ENCODE measurements at regions not wholly inside any gene's neighbourhood (a gene's known extent, or its start where the extent isn't known, plus 50 kb on each side); places are given as distances from the start of the nearest gene placed in this dataset.

DNA sequence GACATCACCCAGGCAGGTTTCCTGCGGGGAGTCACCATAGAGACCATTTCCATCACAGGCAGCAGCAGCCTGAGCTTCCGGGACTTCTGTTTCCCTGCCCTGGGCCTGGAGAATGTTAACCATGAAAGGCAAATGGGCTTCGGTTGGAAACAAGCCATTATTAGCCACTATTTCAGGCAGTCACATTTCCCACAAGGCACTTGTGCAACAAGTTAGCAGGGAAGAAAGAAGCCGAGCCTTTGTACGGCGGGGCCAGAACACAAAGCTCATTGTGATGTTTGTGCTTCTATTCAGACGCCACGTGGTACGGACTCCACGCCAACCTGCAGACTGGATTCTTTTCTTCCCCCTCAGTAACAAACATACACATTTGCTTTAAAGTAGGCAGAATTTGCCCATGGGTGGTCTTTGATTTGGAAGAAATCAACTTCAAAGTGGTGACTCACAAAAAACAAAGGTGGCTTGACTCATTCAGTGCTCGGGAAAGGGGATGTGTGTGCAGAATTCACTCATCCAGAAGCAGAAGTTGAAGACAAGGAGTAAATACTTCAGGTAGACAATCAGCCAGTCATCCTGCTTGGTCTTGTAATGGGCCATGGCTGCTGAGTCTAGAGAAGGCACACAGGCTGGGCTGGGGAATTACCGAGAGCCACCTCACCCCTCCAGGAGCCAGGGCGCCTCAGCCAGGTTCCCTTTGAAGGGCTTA lies 154.2 kb upstream of the PRMT8 start:
- TF ChIP-seq POLR2A (IDR thresholded peaks at IDR 0.05): no peak
- TF ChIP-seq, protein P1, sequence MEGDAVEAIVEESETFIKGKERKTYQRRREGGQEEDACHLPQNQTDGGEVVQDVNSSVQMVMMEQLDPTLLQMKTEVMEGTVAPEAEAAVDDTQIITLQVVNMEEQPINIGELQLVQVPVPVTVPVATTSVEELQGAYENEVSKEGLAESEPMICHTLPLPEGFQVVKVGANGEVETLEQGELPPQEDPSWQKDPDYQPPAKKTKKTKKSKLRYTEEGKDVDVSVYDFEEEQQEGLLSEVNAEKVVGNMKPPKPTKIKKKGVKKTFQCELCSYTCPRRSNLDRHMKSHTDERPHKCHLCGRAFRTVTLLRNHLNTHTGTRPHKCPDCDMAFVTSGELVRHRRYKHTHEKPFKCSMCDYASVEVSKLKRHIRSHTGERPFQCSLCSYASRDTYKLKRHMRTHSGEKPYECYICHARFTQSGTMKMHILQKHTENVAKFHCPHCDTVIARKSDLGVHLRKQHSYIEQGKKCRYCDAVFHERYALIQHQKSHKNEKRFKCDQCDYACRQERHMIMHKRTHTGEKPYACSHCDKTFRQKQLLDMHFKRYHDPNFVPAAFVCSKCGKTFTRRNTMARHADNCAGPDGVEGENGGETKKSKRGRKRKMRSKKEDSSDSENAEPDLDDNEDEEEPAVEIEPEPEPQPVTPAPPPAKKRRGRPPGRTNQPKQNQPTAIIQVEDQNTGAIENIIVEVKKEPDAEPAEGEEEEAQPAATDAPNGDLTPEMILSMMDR (IDR thresholded peaks at IDR 0.05): no peak
- intact Hi-C loops (cut with DNase I; ENCODE audit: low total_unique reads): no loop called here
- no peak overlapping the region for H3K4me3 ChIP-seq (ENCODE audit: low read depth, poor library complexity, severe bottlenecking)
- WGBS, 2 donors: 55 to 56% methylated on average over 13 of the region's 13 CpGs
- no peak for DNase-seq (ENCODE audit: low spot score in 2 of 2)

DNA sequence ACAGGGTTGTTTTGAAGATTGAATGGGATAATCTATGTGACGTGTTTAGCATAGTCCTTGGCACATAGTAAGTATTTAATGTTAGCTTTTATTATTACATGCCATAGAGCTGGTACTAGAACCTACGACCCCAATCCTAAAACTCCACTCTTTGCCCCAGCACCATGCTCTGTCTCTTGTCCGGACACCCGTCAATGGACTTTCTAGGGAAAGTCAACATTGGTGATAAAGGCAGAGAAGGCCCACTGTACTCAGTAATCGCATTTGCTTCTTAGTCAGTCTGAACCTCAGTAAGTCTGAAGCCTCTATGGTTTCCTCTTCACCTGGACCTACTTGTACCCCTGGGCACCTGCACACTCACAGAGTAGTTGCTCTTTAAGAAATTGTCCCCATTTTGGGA lies 153.1 kb upstream of the PRMT8 start:
- no peak overlapping the region for H3K4me3 ChIP-seq (ENCODE audit: low read depth, poor library complexity, severe bottlenecking)
- intact Hi-C loops (cut with DNase I; ENCODE audit: low total_unique reads): no loop called here
- DNase-seq (ENCODE audit: low spot score in 2 of 2): no peak
- TF ChIP-seq, protein P1 (IDR thresholded peaks at IDR 0.05): no peak
- no peak for TF ChIP-seq POLR2A (IDR thresholded peaks at IDR 0.05)
- 80 to 93% methylated on average over 5 of the region's 5 CpGs for WGBS, 2 donors

DNA sequence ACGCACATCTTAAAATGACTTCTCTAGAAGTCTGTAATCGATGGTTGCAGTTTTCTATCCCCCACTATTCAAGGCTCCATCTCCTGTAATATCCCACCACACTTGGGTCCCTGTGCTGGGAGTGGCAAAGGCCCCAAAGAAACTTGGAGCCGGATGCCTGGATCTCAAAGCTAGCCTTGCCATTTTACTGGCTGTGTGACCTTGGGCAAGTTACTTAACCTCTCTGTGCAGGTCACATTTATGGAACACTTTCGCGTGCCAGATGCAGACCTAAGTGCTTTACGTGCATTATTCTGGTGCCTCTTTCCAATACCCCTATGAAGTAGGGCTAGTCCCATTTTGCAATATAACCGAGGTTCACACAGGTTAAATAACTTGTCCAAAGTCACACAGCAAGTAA lies 151.8 kb upstream of the PRMT8 start:
- no peak for DNase-seq (ENCODE audit: low spot score in 2 of 2)
- no peak overlapping the region for H3K4me3 ChIP-seq (ENCODE audit: low read depth, poor library complexity, severe bottlenecking)
- TF ChIP-seq, protein P1 (IDR thresholded peaks at IDR 0.05): no peak
- no peak for TF ChIP-seq POLR2A (IDR thresholded peaks at IDR 0.05)
- intact Hi-C loops (cut with DNase I; ENCODE audit: low total_unique reads): no loop called here
- 94 to 96% methylated on average over 7 of the region's 7 CpGs for WGBS, 2 donors

DNA sequence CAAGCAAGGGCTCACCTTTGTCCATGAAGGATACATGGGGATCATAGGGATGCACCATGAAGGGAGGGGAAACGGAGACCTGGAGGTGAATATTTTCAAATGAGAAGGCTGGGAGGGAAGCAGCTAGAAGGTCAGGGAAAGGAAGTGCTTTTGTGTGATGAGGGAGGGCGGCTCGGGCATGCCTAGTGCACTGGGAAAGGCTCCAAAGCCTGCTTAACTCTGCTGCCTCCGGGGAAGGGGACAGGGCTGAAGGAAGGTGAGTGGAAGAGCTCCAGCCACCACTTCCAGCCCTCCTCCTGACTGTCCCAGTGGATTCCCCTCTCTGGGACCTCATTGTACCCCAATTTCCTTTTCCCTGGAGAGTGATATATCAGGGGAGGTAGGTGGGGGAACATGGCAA lies 149.4 kb upstream of the PRMT8 start:
- TF ChIP-seq, protein P1 (IDR thresholded peaks at IDR 0.05): no peak
- TF ChIP-seq POLR2A (IDR thresholded peaks at IDR 0.05): no peak
- 19% methylated on average over 4 of the region's 4 CpGs for WGBS, 2 donors
- no peak overlapping the region for H3K4me3 ChIP-seq (ENCODE audit: low read depth, poor library complexity, severe bottlenecking)
- no peak for DNase-seq (ENCODE audit: low spot score in 2 of 2)
- intact Hi-C loops (cut with DNase I; ENCODE audit: low total_unique reads): no loop called here

DNA sequence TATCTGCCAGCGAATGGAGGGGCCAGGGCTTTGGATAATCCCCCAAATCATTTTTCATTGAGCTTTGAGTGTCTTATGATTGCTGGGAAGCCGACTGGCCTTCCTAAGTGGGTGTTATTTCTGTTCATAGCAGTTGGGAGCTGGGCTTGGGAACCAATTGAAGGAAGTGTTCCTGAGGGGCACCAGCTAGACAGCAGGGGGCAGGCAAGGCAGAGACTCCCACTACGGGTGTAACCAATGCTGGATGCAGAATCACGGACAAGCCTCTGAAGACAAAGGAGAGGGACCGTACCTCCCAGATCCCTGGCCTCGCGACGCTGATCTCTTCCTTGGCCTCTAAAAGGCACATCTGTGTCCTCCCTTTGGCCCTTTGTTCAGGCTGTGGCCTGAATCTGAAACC lies 149.0 kb upstream of the PRMT8 start:
- 26 to 27% methylated on average over 8 of the region's 8 CpGs for WGBS, 2 donors
- intact Hi-C loops (cut with DNase I; ENCODE audit: low total_unique reads): no loop called here
- TF ChIP-seq, protein P1 (IDR thresholded peaks at IDR 0.05): no peak
- TF ChIP-seq POLR2A (IDR thresholded peaks at IDR 0.05): no peak

DNA sequence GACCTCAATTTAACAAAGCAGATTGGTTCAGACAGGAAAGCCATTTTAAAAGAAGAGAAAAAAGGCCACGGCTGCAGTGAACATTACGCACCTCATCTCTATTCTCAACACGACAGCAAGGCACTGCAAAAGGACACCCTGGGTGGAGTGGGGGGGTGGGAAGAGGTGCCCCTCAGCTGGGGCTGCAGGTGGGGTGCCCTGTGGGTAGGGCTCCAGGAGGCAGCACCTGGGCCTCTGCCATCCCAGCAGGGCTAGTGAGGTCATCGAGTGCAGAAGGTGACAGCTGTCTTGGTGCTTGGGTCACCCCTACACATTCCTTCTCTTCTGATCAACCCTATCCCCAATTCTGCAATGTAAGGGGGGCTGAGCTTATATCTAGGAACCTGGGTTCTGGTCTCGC lies 142.9 kb upstream of the PRMT8 start:
- intact Hi-C loops (cut with DNase I; ENCODE audit: low total_unique reads): no loop called here
- no peak overlapping the region for H3K4me3 ChIP-seq (ENCODE audit: low read depth, poor library complexity, severe bottlenecking)
- 91 to 93% methylated on average over 5 of the region's 5 CpGs for WGBS, 2 donors
- DNase-seq (ENCODE audit: low spot score in 2 of 2): no peak
- no peak for TF ChIP-seq POLR2A (IDR thresholded peaks at IDR 0.05)
- TF ChIP-seq, protein P1 (IDR thresholded peaks at IDR 0.05): no peak

More for the DNA sequence above, 149.0 kb upstream of the PRMT8 start:
- no peak overlapping the region for H3K4me3 ChIP-seq (ENCODE audit: low read depth, poor library complexity, severe bottlenecking)
- no peak for DNase-seq (ENCODE audit: low spot score in 2 of 2)
